ENCODE measurements at regions not wholly inside any gene's neighbourhood (a gene's known extent, or its start where the extent isn't known, plus 50 kb on each side); places are given as distances from the start of the nearest gene placed in this dataset.

DNA sequence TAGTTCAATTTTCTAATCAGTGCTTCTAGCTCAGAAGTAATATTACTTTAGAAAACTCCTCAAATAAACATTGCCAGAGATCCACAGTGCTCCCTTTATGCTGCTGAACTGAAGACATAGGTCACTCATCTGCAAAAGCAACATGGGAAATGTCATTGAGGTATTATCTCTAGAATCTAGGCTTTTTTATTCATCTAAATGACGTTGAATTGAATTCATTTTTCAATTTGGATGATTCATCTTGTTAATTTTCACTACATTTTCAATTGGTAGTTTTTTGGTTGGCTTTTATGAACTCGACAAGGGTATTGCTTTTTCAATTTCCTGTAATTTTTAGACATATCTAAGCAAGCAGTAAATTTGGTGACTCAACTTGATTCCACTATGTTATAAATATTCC, 275.4 kb downstream of the NFKBIZ start:
- H3K4me1 ChIP-seq = peaks cover 2% of the 10 kb centered on the region in 2 donors
- in situ Hi-C loops (cut with MboI; ENCODE audit: low sequenced_read_pairs in 4 of 4) = no loop called here
- peaks cover 0 to 8% (median 0%) of the 10 kb centered on the region in 3 donors for H3K9me3 ChIP-seq
- TF ChIP-seq POLR2A (IDR thresholded peaks at IDR 0.05) = no peak
- no peak for TF ChIP-seq CTCF (IDR thresholded peaks at IDR 0.05 in 4 of 5, conservative IDR thresholded peaks at IDR 0.05 in 1 of 5)
- H3K27me3 ChIP-seq = no peaks in the 10 kb centered on the region
- DNase-seq (no peak), ATAC-seq (no peak)
- no peak overlapping the region for H3K4me3 ChIP-seq
- intact Hi-C loops (cut with DNase I; ENCODE audit: low total_unique reads) = no loop called here
- H3K27ac ChIP-seq = peak overlapping the region in 2 of 4 donors; percentile 17 to 30
- H3K36me3 ChIP-seq = no peaks in the 10 kb centered on the region

GRCh38 chr3:102125197-102125993, 276.1 kb downstream of the NFKBIZ start:
- H3K9me3 ChIP-seq = peaks cover 0 to 8% (median 0%) of the 10 kb centered on the region in 3 donors
- intact Hi-C loops (cut with DNase I; ENCODE audit: low total_unique reads) (no loop called here), in situ Hi-C loops (cut with MboI; ENCODE audit: low sequenced_read_pairs in 4 of 4) (no loop called here)
- TF ChIP-seq POLR2A (IDR thresholded peaks at IDR 0.05) = no peak
- no peak for TF ChIP-seq CTCF (IDR thresholded peaks at IDR 0.05 in 4 of 5, conservative IDR thresholded peaks at IDR 0.05 in 1 of 5)
- H3K4me1 ChIP-seq = peaks cover 5 to 6% of the 10 kb centered on the region in 2 donors
- H3K27me3 ChIP-seq = no peaks in the 10 kb centered on the region
- DNase-seq (no peak), ATAC-seq (no peak)
- H3K36me3 ChIP-seq = no peaks in the 10 kb centered on the region
- peak overlapping the region in 1 of 4 donors; percentile 17 for H3K27ac ChIP-seq
- H3K4me3 ChIP-seq = no peak overlapping the region

DNA sequence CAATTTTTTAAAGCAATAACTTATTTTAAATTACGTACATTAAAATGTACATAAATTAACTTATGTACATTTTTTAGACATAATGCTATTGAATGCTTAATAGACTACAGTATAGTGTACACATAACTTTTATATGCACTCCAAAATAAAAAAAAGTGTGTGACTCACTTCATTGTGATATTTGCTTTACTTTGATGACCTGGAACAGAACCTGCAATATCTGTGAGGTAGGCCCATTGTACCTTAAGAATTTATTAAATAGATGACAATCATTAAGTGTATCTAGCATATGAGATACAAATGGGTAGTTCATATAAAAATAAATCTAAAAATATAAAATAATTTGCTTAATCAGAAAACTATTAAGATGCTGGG, 276.7 kb downstream of the NFKBIZ start:
- no peak for DNase-seq
- Histone ChIP-seq H3K4me1 (peaks cover 9 to 12% of the 10 kb centered on the region in 2 donors), H3K27ac (no peak overlapping the region), H3K9me3 (peaks cover 0 to 8% (median 0%) of the 10 kb centered on the region in 3 donors), H3K36me3 (no peaks in the 10 kb centered on the region), H3K27me3 (no peaks in the 10 kb centered on the region), H3K4me3 (no peak overlapping the region)
- in situ Hi-C loops (cut with MboI; ENCODE audit: low sequenced_read_pairs in 4 of 4) (no loop called here), intact Hi-C loops (cut with DNase I; ENCODE audit: low total_unique reads) (no loop called here)
- ATAC-seq = no peak
- TF ChIP-seq CTCF (IDR thresholded peaks at IDR 0.05 in 4 of 5, conservative IDR thresholded peaks at IDR 0.05 in 1 of 5) (no peak), POLR2A (IDR thresholded peaks at IDR 0.05) (no peak)

- intact Hi-C loops (cut with DNase I; ENCODE audit: low total_unique reads) (loop anchor here (2.0 kb wide), 1 partner anchor 279 kb away; no protein-coding TSS in a partner anchor), in situ Hi-C loops (cut with MboI; ENCODE audit: low sequenced_read_pairs in 4 of 4) (no loop called here)
- ATAC-seq = peak; percentile 94 to 96
- Histone ChIP-seq H3K4me1 (peaks cover 9 to 13% of the 10 kb centered on the region in 2 donors), H3K27ac (peak overlapping the region; percentile 73 to 88 (median 86)), H3K36me3 (no peaks in the 10 kb centered on the region), H3K4me3 (no peak overlapping the region), H3K27me3 (no peaks in the 10 kb centered on the region), H3K9me3 (no peaks in the 10 kb centered on the region)
- DNase-seq = peak; percentile 62 to 65
- TF ChIP-seq POLR2A (IDR thresholded peaks at IDR 0.05) = peak in 1 of 2 donors; percentile 43
- TF ChIP-seq CTCF (IDR thresholded peaks at IDR 0.05 in 4 of 5, conservative IDR thresholded peaks at IDR 0.05 in 1 of 5) = no peak
These were observed 280.7 kb downstream of the NFKBIZ start for GRCh38 chr3:102129760-102130608.

Data from gastrocnemius medialis (tissue), 4 donors.